GM12873 (cell line): ENCODE measurements at regions not wholly inside any gene's neighbourhood (a gene's known extent, or its start where the extent isn't known, plus 50 kb on each side); places are given as distances from the start of the nearest gene placed in this dataset.

Source experiments
- TF ChIP-seq, protein P1 (sequence below): IDR thresholded peaks from 2 replicates; pipeline ENCODE4 v1.5.1; 2012; ENCODE audit warnings: low read depth, mild to moderate bottlenecking, moderate library complexity, low read length, control low read depth; ENCODE audit not compliant: insufficient read depth; ENCODE audit errors: missing control alignments

- TF ChIP-seq, protein P1, sequence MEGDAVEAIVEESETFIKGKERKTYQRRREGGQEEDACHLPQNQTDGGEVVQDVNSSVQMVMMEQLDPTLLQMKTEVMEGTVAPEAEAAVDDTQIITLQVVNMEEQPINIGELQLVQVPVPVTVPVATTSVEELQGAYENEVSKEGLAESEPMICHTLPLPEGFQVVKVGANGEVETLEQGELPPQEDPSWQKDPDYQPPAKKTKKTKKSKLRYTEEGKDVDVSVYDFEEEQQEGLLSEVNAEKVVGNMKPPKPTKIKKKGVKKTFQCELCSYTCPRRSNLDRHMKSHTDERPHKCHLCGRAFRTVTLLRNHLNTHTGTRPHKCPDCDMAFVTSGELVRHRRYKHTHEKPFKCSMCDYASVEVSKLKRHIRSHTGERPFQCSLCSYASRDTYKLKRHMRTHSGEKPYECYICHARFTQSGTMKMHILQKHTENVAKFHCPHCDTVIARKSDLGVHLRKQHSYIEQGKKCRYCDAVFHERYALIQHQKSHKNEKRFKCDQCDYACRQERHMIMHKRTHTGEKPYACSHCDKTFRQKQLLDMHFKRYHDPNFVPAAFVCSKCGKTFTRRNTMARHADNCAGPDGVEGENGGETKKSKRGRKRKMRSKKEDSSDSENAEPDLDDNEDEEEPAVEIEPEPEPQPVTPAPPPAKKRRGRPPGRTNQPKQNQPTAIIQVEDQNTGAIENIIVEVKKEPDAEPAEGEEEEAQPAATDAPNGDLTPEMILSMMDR, result no peak
These were observed 466.3 kb downstream of the PCDH17 start for GRCh38 chr13:58097831-58098230.

GRCh38 chr13:58119351-58119750 lies 487.8 kb downstream of the PCDH17 start:
- TF ChIP-seq, protein P1, result no peak

GRCh38 chr13:58119804-58120203 lies 488.3 kb downstream of the PCDH17 start:
- TF ChIP-seq, protein P1, result no peak

DNA sequence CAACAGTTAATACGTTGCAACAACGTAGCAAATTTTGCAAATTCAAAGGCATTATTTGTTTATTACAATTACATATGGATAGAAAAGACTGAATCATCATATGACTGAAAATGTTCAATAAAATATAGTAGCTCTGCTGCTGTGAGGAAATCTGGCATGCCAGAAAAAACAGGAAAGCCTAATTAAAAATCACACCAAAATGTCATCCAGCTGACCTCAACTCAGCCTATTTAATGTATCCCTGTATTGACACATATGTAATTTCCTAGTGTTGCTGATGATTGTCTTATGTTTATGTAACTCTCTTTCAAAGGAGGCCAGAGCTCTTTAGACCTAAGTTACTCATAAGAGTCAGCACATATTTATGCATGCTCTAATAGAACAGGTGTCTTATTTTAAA lies 495.0 kb downstream of the PCDH17 start:
- TF ChIP-seq, protein P1, result no peak

DNA sequence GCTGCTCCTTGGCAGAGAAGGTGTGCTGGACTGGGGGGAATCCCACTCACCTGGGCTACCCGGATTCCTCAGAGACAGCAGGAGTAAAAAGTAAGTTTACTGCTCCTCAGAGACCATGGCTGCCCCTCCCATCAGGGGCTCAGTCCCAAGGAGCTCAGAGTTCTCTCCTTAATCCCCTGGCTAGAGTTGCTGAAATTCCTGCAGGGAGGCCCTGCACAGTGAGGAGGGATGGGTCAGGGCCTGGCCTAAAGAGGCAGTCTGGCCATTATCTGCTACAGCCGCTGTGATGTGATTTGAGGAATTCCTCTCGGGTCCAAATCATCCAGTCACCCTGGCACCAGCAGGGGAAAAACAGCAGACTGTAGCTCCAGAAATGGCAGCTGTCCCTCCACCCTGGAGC lies 502.5 kb downstream of the PCDH17 start:
- TF ChIP-seq, protein P1, result no peak

GRCh38 chr13:58134525-58134924 lies 503.0 kb downstream of the PCDH17 start:
- TF ChIP-seq, protein P1, result no peak

DNA sequence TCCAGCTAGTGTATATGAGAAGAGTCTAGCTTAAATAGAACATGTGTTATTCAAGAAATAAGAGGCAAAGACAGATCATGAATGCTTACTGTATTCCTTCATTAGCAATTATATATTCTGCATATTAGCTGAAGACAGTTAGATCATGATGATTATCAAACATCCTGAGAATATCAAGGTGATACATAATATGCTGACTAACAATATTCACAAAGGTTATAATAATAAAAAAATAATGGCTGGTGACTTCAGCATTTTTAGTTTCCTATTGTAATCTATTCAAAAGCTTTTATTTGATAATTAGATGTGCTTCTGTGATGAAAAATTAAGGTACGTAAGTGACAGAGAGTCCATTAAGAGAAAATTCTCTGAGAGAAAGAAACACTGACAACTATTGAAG lies 511.4 kb downstream of the PCDH17 start:
- TF ChIP-seq, protein P1, result no peak
